Brain microvascular endothelial cell (primary cell): ENCODE measurements at regions not wholly inside any gene's neighbourhood (a gene's known extent, or its start where the extent isn't known, plus 50 kb on each side); places are given as distances from the start of the nearest gene placed in this dataset.

Experiments
- DNase-seq: peaks from one replicate; pipeline ENCODE4 v3.0.0-alpha.2; 2020
- H3K27ac ChIP-seq: fragments of 250-450 bp; sonication (Bioruptor Pico); 2 replicates; pipeline ENCODE4 v1.5.1; 2020; ENCODE audit warnings: mild to moderate bottlenecking, moderate library complexity
- H3K27me3 ChIP-seq: fragments of 250-450 bp; sonication (Bioruptor Pico); replicated peaks from 2 replicates; pipeline ENCODE4 v1.5.1; 2020; ENCODE audit warnings: mild to moderate bottlenecking
- H3K36me3 ChIP-seq: fragments of 250-450 bp; sonication (Bioruptor Pico); replicated peaks from 2 replicates; pipeline ENCODE4 v1.5.1; 2020; ENCODE audit warnings: mild to moderate bottlenecking
- H3K4me3 ChIP-seq: 2 replicates; pipeline ENCODE4 v1.5.1; 2011; ENCODE audit warnings: low read depth, mild to moderate bottlenecking, control low read depth, low read length, moderate library complexity
- CTCF ChIP-seq: IDR thresholded peaks from 2 replicates; pipeline ENCODE4 v1.5.1; 2011; ENCODE audit warnings: low read depth, mild to moderate bottlenecking, moderate library complexity, low read length, control low read depth, inconsistent platforms; ENCODE audit errors: missing control alignments
- in situ Hi-C: cut with HindIII; loops from 2 replicates; pipeline ENCODE4 v1.10.0; 2017; ENCODE audit warnings: low sequenced_read_pairs, low pct_ligation_motif_present

- in situ Hi-C loops = no loop called here
- Histone ChIP-seq H3K27ac (no peak overlapping the region), H3K4me3 (no peak overlapping the region), H3K36me3 (no peaks in the 10 kb centered on the region), H3K27me3 (no peaks in the 10 kb centered on the region)
- no peak for DNase-seq
- TF ChIP-seq CTCF = no peak
These were observed 256.1 kb upstream of the ONECUT1 start for GRCh38 chr15:53046153-53046790.

DNA sequence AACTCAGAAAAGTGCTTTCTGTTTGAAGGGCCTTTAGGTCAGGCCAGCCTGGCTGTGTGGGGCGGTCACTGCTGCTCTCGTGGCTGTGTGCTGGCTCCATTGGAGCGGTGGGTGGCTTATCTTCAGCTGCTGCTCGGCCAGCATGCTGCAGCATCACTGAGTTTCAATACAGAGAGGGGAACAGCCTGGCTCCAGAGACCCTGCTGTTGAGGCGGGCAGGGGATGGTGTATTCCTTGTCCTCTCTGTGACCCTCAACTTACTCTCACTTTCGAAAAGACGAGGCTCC is 248.5 kb upstream of the ONECUT1 start:
- in situ Hi-C loops = no loop called here
- H3K36me3 ChIP-seq = no peaks in the 10 kb centered on the region

DNA sequence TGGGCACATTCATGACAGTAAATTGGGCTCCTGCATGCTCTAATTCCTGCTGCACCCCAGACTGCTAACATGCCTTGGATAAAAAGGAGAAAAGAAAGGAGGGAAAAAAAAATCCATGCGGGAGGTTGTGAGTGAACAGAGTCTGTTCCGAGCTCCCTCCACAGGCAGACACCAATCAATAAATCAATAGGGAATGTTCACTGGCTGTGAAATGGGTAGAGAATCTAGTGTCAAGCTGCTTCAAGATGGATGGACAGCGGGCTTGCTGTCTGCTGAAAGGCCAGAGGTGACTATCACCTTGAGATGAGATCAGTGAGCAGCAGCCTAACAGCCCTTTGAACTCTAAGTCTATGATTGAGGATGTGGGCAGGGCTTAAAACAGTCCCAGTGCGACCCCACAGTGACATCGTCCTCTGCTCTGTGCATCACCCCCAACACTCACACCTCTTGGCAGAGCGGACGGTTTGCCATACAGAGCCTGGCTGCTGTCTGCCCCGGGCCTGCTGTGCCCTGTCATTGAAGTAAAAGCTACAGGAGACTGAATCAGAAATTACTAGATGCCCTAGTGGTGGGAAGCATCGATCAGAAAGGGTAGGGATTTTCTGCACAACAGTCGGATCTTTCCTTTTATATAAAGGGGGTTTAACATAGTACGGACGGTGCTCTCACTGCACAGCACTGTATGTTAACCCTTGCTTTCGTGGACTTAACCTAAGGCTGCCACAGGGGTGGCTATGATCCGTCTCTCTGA is 247.9 kb upstream of the ONECUT1 start:
- Histone ChIP-seq H3K4me3 (no peak overlapping the region), H3K27me3 (no peaks in the 10 kb centered on the region), H3K27ac (no peak overlapping the region), H3K36me3 (no peaks in the 10 kb centered on the region)
- in situ Hi-C loops = no loop called here
- no peak for DNase-seq
- TF ChIP-seq CTCF = no peak

More for the DNA sequence above, 248.5 kb upstream of the ONECUT1 start:
- no peak overlapping the region for H3K27ac ChIP-seq
- H3K27me3 ChIP-seq = no peaks in the 10 kb centered on the region
- no peak for TF ChIP-seq CTCF
- H3K4me3 ChIP-seq = no peak overlapping the region
- DNase-seq = no peak

DNA sequence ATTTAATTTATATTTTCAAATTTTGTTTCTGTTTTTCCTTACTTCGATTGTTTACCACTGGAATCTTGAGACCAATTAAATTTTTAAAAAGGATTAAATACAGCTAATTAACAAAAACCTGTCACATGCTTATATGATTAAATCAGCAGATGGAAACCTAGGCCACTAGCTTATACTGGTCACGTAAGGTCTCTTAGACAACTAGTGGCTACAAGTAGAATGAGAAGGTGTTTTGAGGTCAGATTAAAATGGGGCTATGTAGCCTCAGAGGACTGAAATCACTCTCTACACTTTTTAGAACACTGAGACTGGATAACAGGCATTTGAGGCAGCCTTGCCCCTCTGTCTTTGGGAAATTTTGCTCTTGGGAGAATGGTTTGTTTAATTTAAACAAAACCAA is 246.5 kb upstream of the ONECUT1 start:
- Histone ChIP-seq H3K27me3 (no peaks in the 10 kb centered on the region), H3K36me3 (no peaks in the 10 kb centered on the region), H3K4me3 (no peak overlapping the region), H3K27ac (no peak overlapping the region)
- TF ChIP-seq CTCF = no peak
- in situ Hi-C loops = no loop called here
- DNase-seq = no peak

GRCh38 chr15:53034767-53035245 is 244.7 kb upstream of the ONECUT1 start:
- H3K27ac ChIP-seq = no peak overlapping the region
- H3K27me3 ChIP-seq = no peaks in the 10 kb centered on the region
- no peak for TF ChIP-seq CTCF
- DNase-seq = no peak
- in situ Hi-C loops = no loop called here
- H3K4me3 ChIP-seq = no peak overlapping the region
- no peaks in the 10 kb centered on the region for H3K36me3 ChIP-seq
